GM23248 (cell line): ENCODE measurements at regions not wholly inside any gene's neighbourhood (a gene's known extent, or its start where the extent isn't known, plus 50 kb on each side); places are given as distances from the start of the nearest gene placed in this dataset.
"Not testable (repeated sequence)": the region's sequence is repeated elsewhere in the genome, so short reads cannot be mapped to it uniquely, and the experiment has no call there.

Source experiments
- DNase-seq: peaks from one replicate; pipeline ENCODE4 v3.0.0-alpha.2; 2015
- H2AFZ ChIP-seq: fragments of 200-600 bp; sonication (generic); 2 replicates; pipeline ENCODE4 v1.6.1; 2016; ENCODE audit warnings: antibody characterized with exemption
- H3F3A ChIP-seq: fragments of 200-600 bp; sonication (generic); 2 replicates; pipeline ENCODE4 v1.6.1; 2016; ENCODE audit warnings: mild to moderate bottlenecking, antibody characterized with exemption, mixed run types; ENCODE audit not compliant: insufficient read depth
- H3K27ac ChIP-seq: fragments of 200-600 bp; sonication (generic); 2 replicates; pipeline ENCODE4 v1.5.1; 2016; ENCODE audit warnings: mild to moderate bottlenecking
- H3K27me3 ChIP-seq: fragments of 200-600 bp; sonication (generic); replicated peaks from 2 replicates; pipeline ENCODE4 v1.6.1; 2016; ENCODE audit warnings: mild to moderate bottlenecking; ENCODE audit not compliant: insufficient read depth
- H3K36me3 ChIP-seq: fragments of 200-600 bp; sonication (generic); 2 replicates; pipeline ENCODE4 v1.6.1; 2016; ENCODE audit warnings: low read depth, mild to moderate bottlenecking
- H3K4me1 ChIP-seq: fragments of 200-600 bp; sonication (generic); 2 replicates; pipeline ENCODE4 v1.6.1; 2016; ENCODE audit warnings: mild to moderate bottlenecking; ENCODE audit not compliant: insufficient read depth
- H3K4me2 ChIP-seq: fragments of 200-600 bp; sonication (generic); one replicate; pipeline ENCODE4 v1.6.1; 2016; ENCODE audit warnings: mild to moderate bottlenecking; ENCODE audit not compliant: unreplicated experiment
- H3K4me3 ChIP-seq: fragments of 200-600 bp; sonication (generic); 2 replicates; pipeline ENCODE4 v1.5.1; 2016; ENCODE audit warnings: mild to moderate bottlenecking
- H3K79me2 ChIP-seq: fragments of 200-600 bp; sonication (generic); 2 replicates; pipeline ENCODE4 v1.6.1; 2016; ENCODE audit warnings: mild to moderate bottlenecking; ENCODE audit not compliant: insufficient read depth
- H3K9ac ChIP-seq: fragments of 200-600 bp; sonication (generic); 2 replicates; pipeline ENCODE4 v1.6.1; 2016; ENCODE audit warnings: mild to moderate bottlenecking
- H3K9me2 ChIP-seq: fragments of 200-600 bp; sonication (generic); 2 replicates; pipeline ENCODE4 v1.6.1; 2016; ENCODE audit warnings: mixed run types, mild to moderate bottlenecking, moderate library complexity; ENCODE audit not compliant: insufficient read depth
- H3K9me3 ChIP-seq: fragments of 200-600 bp; sonication (generic); one replicate; pipeline ENCODE4 v1.6.1; 2017; ENCODE audit warnings: low read depth
- H4K20me1 ChIP-seq: fragments of 200-600 bp; sonication (generic); 2 replicates; pipeline ENCODE4 v1.6.0; 2016; ENCODE audit not compliant: insufficient read depth
- EZH2 ChIP-seq: fragments of 200-600 bp; sonication (generic); IDR thresholded peaks from 2 replicates; pipeline ENCODE4 v1.6.1; 2018; ENCODE audit warnings: antibody characterized with exemption, mild to moderate bottlenecking; ENCODE audit not compliant: insufficient read depth, poor library complexity, severe bottlenecking
- EZH2phosphoT487 ChIP-seq: fragments of 200-600 bp; sonication (generic); IDR thresholded peaks from 2 replicates; pipeline ENCODE4 v1.6.1; 2018; ENCODE audit warnings: antibody characterized with exemption, moderate library complexity, mild to moderate bottlenecking, low read depth; ENCODE audit not compliant: insufficient read depth
- whole genome bisulfite sequencing, 2 experiments: methylation state at CpG; one replicate each; pipeline ENCODE4 v1.1.6; 2015 to 2017; ENCODE audit warnings: low lambda C conversion rate in 2 of 2, low coverage in 1 of 2; ENCODE audit errors: missing lambda C conversion rate in 2 of 2; 5-methylcytosine and 5-hydroxymethylcytosine counted together
- in situ Hi-C: fragments of 300-500 bp; cut with MboI; formaldehyde crosslinking; loops from 2 replicates; pipeline ENCODE4 v1.15.0; 2020

DNA sequence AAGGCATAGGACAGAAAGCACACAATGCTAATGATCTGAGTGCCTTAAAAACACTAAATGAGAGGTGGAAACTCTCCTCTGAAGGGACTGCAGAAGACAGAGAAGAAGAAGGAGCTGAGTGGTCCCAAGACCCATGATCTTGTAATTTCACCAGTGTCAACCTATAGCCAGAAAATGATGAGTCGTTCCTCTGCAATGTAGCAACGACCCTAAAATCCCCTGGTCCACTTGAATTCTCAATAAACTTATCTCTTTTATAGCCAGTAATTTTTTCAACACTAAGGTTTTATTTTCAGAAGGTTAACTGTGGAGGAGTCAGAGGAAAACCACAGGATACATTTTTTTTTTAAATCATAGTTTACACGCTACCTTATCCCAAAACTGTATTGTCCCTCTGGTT is 490.6 kb upstream of the MARCKS start:
- no peaks in the 10 kb centered on the region for H3K9me2 ChIP-seq
- no peaks in the 10 kb centered on the region for H3K9me3 ChIP-seq
- no peaks in the 10 kb centered on the region for H3K36me3 ChIP-seq
- H3K27me3 ChIP-seq: no peaks in the 10 kb centered on the region
- no peaks in the 10 kb centered on the region for H3K79me2 ChIP-seq
- H3K4me2 ChIP-seq: no peak overlapping the region
- H4K20me1 ChIP-seq: no peaks in the 10 kb centered on the region
- H2AFZ ChIP-seq: no peak overlapping the region
- WGBS, 2 experiments: 83% methylated on average over 3 of the region's 3 CpGs
- H3F3A ChIP-seq: peaks cover 41% of the 10 kb centered on the region
- TF ChIP-seq EZH2phosphoT487 (no peak), EZH2 (no peak)
- H3K4me1 ChIP-seq: peaks cover 58% of the 10 kb centered on the region
- in situ Hi-C loops: no loop called here
- no peak overlapping the region for H3K9ac ChIP-seq
- H3K27ac ChIP-seq: no peak overlapping the region
- DNase-seq: no peak
- H3K4me3 ChIP-seq: no peak overlapping the region

DNA sequence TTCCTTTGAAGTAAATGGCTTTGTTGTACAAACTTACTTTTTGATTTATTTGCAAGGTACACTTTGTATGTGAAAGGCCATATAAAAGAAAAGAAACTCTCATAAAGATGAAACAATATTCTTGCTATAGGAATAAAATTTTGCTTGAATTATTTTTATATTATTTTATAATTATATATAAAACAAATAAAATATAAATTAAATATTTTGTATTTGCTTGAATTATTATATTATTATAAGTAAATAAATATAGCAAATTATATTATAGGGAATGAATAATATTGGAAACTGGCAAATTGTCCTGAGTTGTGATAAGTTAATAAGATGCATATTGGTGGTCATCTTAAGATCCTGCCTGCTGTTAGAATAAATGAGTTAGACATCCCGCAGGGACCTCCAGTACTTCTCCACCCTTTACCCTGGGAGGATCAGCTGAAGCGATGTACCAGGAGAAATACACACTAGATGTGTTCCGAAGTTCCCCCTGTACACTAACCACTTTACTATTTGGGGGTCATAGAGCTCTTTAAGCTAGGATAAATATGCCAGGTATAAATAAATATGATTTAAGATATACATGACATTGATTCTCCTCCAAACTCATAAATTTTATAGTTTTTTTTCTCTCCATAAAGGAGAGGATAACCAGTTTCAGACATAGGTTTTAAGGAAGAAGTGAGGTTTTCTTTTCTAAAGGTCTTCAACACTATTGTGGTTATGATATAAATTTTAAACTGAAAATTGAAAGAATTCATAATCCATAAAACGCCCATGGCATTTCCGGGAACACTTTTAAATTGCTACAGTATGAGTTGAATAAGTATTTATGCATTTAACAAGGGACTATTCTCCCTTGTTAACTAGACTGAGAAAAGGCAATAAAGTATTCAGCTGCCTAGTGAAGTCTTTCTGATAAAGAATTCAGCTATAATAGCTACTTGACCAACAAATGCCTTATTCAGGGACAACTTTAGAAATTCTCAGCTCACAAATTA is 486.3 kb upstream of the MARCKS start:
- Histone ChIP-seq H3K27ac (no peak overlapping the region), H4K20me1 (no peaks in the 10 kb centered on the region), H3K79me2 (peaks cover 12% of the 10 kb centered on the region; the same call in 1 of the 2 replicates), H3K9me3 (no peaks in the 10 kb centered on the region), H3K4me1 (peaks cover 42% of the 10 kb centered on the region), H3K27me3 (no peaks in the 10 kb centered on the region), H2AFZ (0 out of 2 replicates have a peak overlapping the region, but pooled peaks have one; percentile 13), H3F3A (peaks cover 16% of the 10 kb centered on the region), H3K9me2 (no peaks in the 10 kb centered on the region), H3K4me2 (peak overlapping the region; percentile 35), H3K4me3 (0 out of 2 replicates have a peak overlapping the region, but pooled peaks have one; percentile 24), H3K36me3 (no peaks in the 10 kb centered on the region; the same call in 1 of the 2 replicates), H3K9ac (no peak overlapping the region)
- 72 to 74% methylated on average over 5 of the region's 5 CpGs for WGBS, 2 experiments
- in situ Hi-C loops: no loop called here
- DNase-seq: no peak
- TF ChIP-seq EZH2phosphoT487: no peak
- no peak for TF ChIP-seq EZH2

DNA sequence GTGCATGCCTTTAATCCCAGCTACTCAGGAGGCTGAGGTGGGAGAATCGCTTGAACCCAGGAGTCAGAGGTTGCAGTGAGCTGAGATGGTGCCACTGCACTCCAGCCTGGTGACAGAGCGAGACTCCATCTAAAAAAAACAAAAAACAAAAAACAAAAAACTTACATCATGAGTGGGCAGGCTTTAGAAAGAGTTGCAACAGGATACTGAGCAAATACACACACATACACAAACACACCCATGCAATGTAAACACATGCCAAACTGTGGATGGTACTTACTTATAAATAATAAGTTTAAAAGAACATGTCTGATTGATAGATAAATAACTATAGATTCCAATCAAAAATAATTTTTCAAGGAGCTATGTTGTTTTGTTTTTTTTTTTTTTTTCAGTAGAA is 481.7 kb upstream of the MARCKS start:
- H3K27me3 ChIP-seq: not testable (repeated sequence)

GRCh38 chr6:113375950-113376846 is 480.9 kb upstream of the MARCKS start:
- no peaks in the 10 kb centered on the region for H3K27me3 ChIP-seq
- DNase-seq: peak; percentile 88
- peak overlapping the region; percentile 82 for H3K4me2 ChIP-seq
- peak overlapping the region; percentile 61 for H3K4me3 ChIP-seq
- 11 to 16% methylated on average over 7 of the region's 7 CpGs for WGBS, 2 experiments
- no peaks in the 10 kb centered on the region for H4K20me1 ChIP-seq
- H3K9me3 ChIP-seq: no peaks in the 10 kb centered on the region
- peak overlapping the region; percentile 90 for H2AFZ ChIP-seq
- no peak for TF ChIP-seq EZH2
- TF ChIP-seq EZH2phosphoT487: no peak
- in situ Hi-C loops: no loop called here
- H3K9ac ChIP-seq: peak overlapping the region; percentile 63
- H3K27ac ChIP-seq: peak overlapping the region; percentile 91
- H3F3A ChIP-seq: peaks cover 23% of the 10 kb centered on the region
- peaks cover 65% of the 10 kb centered on the region for H3K4me1 ChIP-seq
- H3K79me2 ChIP-seq: peaks cover 12% of the 10 kb centered on the region; the same call in 1 of the 2 replicates
- H3K36me3 ChIP-seq: no peaks in the 10 kb centered on the region; the same call in 1 of the 2 replicates
- H3K9me2 ChIP-seq: no peaks in the 10 kb centered on the region; the same call in 1 of the 2 replicates

More for the DNA sequence above, 481.7 kb upstream of the MARCKS start:
- peaks cover 12% of the 10 kb centered on the region; the same call in 1 of the 2 replicates for H3K79me2 ChIP-seq
- WGBS, 2 experiments: 96 to 100% methylated on average over 2 of the region's 2 CpGs
- H3K9ac ChIP-seq: peak overlapping the region; percentile 63
- H3K4me1 ChIP-seq: peaks cover 70% of the 10 kb centered on the region
- H3F3A ChIP-seq: peaks cover 23% of the 10 kb centered on the region
- peak overlapping the region; percentile 82 for H3K4me2 ChIP-seq
- DNase-seq: peak; percentile 46
- H4K20me1 ChIP-seq, in situ Hi-C loops, H3K9me2 ChIP-seq, H3K9me3 ChIP-seq, H3K36me3 ChIP-seq: not testable (repeated sequence)
- peak overlapping the region; percentile 90 for H2AFZ ChIP-seq
- H3K4me3 ChIP-seq: peak overlapping the region; percentile 61
- H3K27ac ChIP-seq: peak overlapping the region; percentile 91
